Heart left ventricle (tissue), 16 donors: ENCODE measurements at regions not wholly inside any gene's neighbourhood (a gene's known extent, or its start where the extent isn't known, plus 50 kb on each side); places are given as distances from the start of the nearest gene placed in this dataset.

Source experiments
- ATAC-seq, 4 donors: fragments of 200-7000 bp; cut with Tn5 transposase; one replicate each; pipeline ENCODE4 v1.9.1; 2020 to 2022; ENCODE audit warnings: moderate library complexity in 4 of 4, mild to moderate bottlenecking in 3 of 4, moderate number of reproducible peaks in 1 of 4
- DNase-seq, 5 donors: peaks; one replicate each; pipeline ENCODE4 v3.0.0-alpha.2; 2020
- H3K27ac ChIP-seq, 12 donors: fragments of 200-600 bp; sonication (generic) in 4 of 12; one replicate each; pipeline versions ENCODE4 v1.5.0 to v1.8.0; 2016 to 2022; ENCODE audit warnings: mild to moderate bottlenecking in 2 of 12
- H3K27me3 ChIP-seq, 9 donors: fragments of 200-600 bp; sonication (generic) in 2 of 9; one replicate each; pipeline versions ENCODE4 v1.5.1 to v1.8.0; 2016 to 2022; ENCODE audit warnings: mild to moderate bottlenecking in 3 of 9
- H3K36me3 ChIP-seq, 9 donors: fragments of 200-600 bp; sonication (generic) in 2 of 9; one replicate each; pipeline versions ENCODE4 v1.5.0 to v1.8.0; 2018 to 2022; ENCODE audit warnings: mild to moderate bottlenecking in 2 of 9
- H3K4me1 ChIP-seq, 12 donors: fragments of 200-600 bp; sonication (generic) in 4 of 12; one replicate each; pipeline versions ENCODE4 v1.5.0 to v1.8.0; 2016 to 2022; ENCODE audit warnings: mild to moderate bottlenecking in 3 of 12
- H3K4me3 ChIP-seq, 12 donors: fragments of 200-600 bp; sonication (generic) in 4 of 12; one replicate each; pipeline versions ENCODE4 v1.5.0 to v1.8.0; 2017 to 2022; ENCODE audit warnings: mild to moderate bottlenecking in 9 of 12, moderate library complexity in 4 of 12
- H3K9me3 ChIP-seq, 12 donors: fragments of 200-600 bp; sonication (generic) in 4 of 12; one replicate each; pipeline versions ENCODE4 v1.5.0 to v1.8.0; 2016 to 2022; ENCODE audit warnings: mild to moderate bottlenecking in 1 of 12
- POLR2A ChIP-seq, 2 donors: fragments of 450-650 bp; IDR thresholded peaks; one replicate each; pipeline ENCODE4 v1.6.1; 2017; ENCODE audit warnings: antibody characterized with exemption in 2 of 2, mild to moderate bottlenecking in 2 of 2, moderate library complexity in 2 of 2
- WGBS, 4 donors: extraction: QIAGEN DNeasy Blood & Tissue Kit in 2 of 4; methylation state at CpG; one replicate each; pipeline versions ENCODE4 v1.1.5 to v1.1.7; 2013 to 2018; 5-methylcytosine and 5-hydroxymethylcytosine counted together
- intact Hi-C, 10 donors: fragments of 100-400 bp; cut with DNase I; formaldehyde crosslinking; loops; one replicate each; pipeline versions ENCODE4 v1.11.1 to v1.14.2; 2022
- TF ChIP-seq, protein P1 (sequence below), 12 donors: fragments of 200-600 bp; sonication (generic) in 4 of 12; IDR thresholded peaks; one replicate each; pipeline versions ENCODE4 v1.5.0 to v1.8.0; 2018 to 2022; ENCODE audit warnings: antibody characterized with exemption in 12 of 12, mild to moderate bottlenecking in 5 of 12
- donor health status: ischemic (EF 13 %, LVEDD 7.1; RV severe dilation, severe dysfunction).
- donor health status: healthy with polysubstance abuse.
- donor health status: DM: no; HTN: yes; CAD: no.
- donor health status: DM: no; HTN: no; CAD: no.
- donor health status: ischemic (EF 25% LVEDD 6.9; RV normal size, moderate dysfunction).
- donor health status: ischemic (EF 25% LVEDD 5.7; RV mildly dilated, moderate dysfunction).
- donor health status: healthy.
- donor health status: DM: yes; HTN: yes; CAD: no.
- donor health status: ischemic (EF 35%, LVEDD 5.7; RV mildly dilated, moderate dysfunction).
- donor health status: nonischemic (EF 11% LVEDD 7.7; RV severe dilation, severe dysfunction).
- donor health status: DM: yes; HTN: yes; CAD: no.
- donor health status: PGD.
- donor health status: ischemic (EF 29% LVEDD 5.4; RV normal size, mild dysfunction).
- donor health status: nonischemic (EF 23%, LVEDD 6.1; RV moderate dilation, normal function).

- ATAC-seq (no peak), DNase-seq (no peak)
- no peaks in the 10 kb centered on the region for H3K27me3 ChIP-seq
- 52 to 69% (median 64%) methylated on average over 3 of the region's 3 CpGs for WGBS, 4 donors
- intact Hi-C loops: no loop called here
- H3K27ac ChIP-seq: no peak overlapping the region
- H3K4me3 ChIP-seq: no peak overlapping the region
- TF ChIP-seq, protein P1, sequence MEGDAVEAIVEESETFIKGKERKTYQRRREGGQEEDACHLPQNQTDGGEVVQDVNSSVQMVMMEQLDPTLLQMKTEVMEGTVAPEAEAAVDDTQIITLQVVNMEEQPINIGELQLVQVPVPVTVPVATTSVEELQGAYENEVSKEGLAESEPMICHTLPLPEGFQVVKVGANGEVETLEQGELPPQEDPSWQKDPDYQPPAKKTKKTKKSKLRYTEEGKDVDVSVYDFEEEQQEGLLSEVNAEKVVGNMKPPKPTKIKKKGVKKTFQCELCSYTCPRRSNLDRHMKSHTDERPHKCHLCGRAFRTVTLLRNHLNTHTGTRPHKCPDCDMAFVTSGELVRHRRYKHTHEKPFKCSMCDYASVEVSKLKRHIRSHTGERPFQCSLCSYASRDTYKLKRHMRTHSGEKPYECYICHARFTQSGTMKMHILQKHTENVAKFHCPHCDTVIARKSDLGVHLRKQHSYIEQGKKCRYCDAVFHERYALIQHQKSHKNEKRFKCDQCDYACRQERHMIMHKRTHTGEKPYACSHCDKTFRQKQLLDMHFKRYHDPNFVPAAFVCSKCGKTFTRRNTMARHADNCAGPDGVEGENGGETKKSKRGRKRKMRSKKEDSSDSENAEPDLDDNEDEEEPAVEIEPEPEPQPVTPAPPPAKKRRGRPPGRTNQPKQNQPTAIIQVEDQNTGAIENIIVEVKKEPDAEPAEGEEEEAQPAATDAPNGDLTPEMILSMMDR (IDR thresholded peaks at IDR 0.05): no peak
- no peak for TF ChIP-seq POLR2A (IDR thresholded peaks at IDR 0.05)
- H3K9me3 ChIP-seq: peaks cover 0 to 15% (median 4%) of the 10 kb centered on the region in 12 donors
- no peaks in the 10 kb centered on the region for H3K4me1 ChIP-seq
- H3K36me3 ChIP-seq: no peaks in the 10 kb centered on the region
These were observed 479.1 kb downstream of the SOX11 start for GRCh38 chr2:6171294-6171693.

DNA sequence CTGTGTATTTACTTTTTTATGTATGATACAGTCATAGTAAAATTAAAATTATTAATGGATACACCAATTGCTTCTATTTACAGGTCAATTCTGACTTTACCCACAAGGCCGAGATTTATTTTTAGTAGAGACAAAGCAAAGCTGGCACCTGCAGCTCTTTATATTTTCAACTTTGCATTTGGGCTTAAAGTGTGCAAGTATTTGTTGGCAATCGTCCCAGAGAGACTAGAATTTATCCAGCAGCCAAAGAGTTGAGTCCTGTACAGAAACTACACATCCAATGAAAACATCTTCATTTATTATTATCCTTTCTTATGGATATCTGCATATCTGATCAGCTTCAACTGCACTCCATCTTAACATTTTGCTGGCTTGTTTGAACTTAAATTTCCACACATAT is 485.6 kb downstream of the SOX11 start:
- Histone ChIP-seq H3K4me3 (no peak overlapping the region), H3K9me3 (peaks cover 0 to 15% (median 4%) of the 10 kb centered on the region in 12 donors), H3K27ac (no peak overlapping the region), H3K27me3 (no peaks in the 10 kb centered on the region), H3K36me3 (no peaks in the 10 kb centered on the region), H3K4me1 (no peaks in the 10 kb centered on the region)
- intact Hi-C loops: no loop called here
- TF ChIP-seq, protein P1 (IDR thresholded peaks at IDR 0.05): no peak
- TF ChIP-seq POLR2A (IDR thresholded peaks at IDR 0.05): no peak
- WGBS, 4 donors: 21 to 37% (median 27%) methylated on average over 2 of the region's 2 CpGs
- DNase-seq (no peak), ATAC-seq (no peak)

- peaks cover 0 to 4% (median 0%) of the 10 kb centered on the region in 12 donors for H3K4me1 ChIP-seq
- TF ChIP-seq, protein P1 (IDR thresholded peaks at IDR 0.05): no peak
- no peak for TF ChIP-seq POLR2A (IDR thresholded peaks at IDR 0.05)
- intact Hi-C loops: no loop called here
- H3K9me3 ChIP-seq: no peaks in the 10 kb centered on the region
- peak in 1 of 4 donors; percentile 22 for ATAC-seq
- no peak overlapping the region for H3K4me3 ChIP-seq
- H3K36me3 ChIP-seq: no peaks in the 10 kb centered on the region
- H3K27me3 ChIP-seq: no peaks in the 10 kb centered on the region
- DNase-seq: no peak
- 40 to 51% (median 41%) methylated on average over 4 of the region's 4 CpGs for WGBS, 4 donors
- H3K27ac ChIP-seq: peak overlapping the region in 4 of 12 donors; percentile 10 to 43 (median 20)
These were observed 489.3 kb downstream of the SOX11 start for GRCh38 chr2:6181525-6181924.

DNA sequence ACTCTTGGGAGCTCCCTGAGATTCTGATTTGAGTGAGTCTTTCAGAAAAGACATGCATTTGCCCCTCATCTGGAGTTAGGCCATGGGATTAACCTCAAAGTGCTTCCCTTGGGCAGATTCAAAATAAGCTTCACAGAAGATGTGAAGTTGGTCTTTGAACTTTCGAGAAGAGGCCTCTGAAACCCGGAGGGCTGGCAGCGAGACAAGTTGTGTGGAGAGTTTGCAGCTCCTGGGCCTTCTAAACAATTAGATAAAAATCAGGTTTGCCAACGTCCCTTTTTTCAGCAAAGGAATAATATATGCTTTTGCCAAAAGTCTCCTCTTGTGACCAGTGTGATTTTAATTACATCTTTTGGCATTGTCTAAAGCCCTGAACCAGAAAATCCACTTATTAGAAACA is 489.7 kb downstream of the SOX11 start:
- DNase-seq (no peak), ATAC-seq (no peak)
- WGBS, 4 donors: 38 to 51% (median 45%) methylated on average over 4 of the region's 4 CpGs
- Histone ChIP-seq H3K27me3 (no peaks in the 10 kb centered on the region), H3K36me3 (no peaks in the 10 kb centered on the region), H3K4me1 (peaks cover 0 to 7% (median 0%) of the 10 kb centered on the region in 12 donors), H3K4me3 (no peak overlapping the region), H3K9me3 (no peaks in the 10 kb centered on the region), H3K27ac (peak overlapping the region in 4 of 12 donors; percentile 10 to 43 (median 20))
- intact Hi-C loops: no loop called here
- no peak for TF ChIP-seq POLR2A (IDR thresholded peaks at IDR 0.05)
- TF ChIP-seq, protein P1 (IDR thresholded peaks at IDR 0.05): no peak
